AG04449 (cell line): ENCODE measurements at regions not wholly inside any gene's neighbourhood (a gene's known extent, or its start where the extent isn't known, plus 50 kb on each side); places are given as distances from the start of the nearest gene placed in this dataset.
"Not testable (repeated sequence)": the region's sequence is repeated elsewhere in the genome, so short reads cannot be mapped to it uniquely, and the experiment has no call there.

Experiments used
- CTCF ChIA-PET: fragments of 350-600 bp; formaldehyde crosslinking; extraction: SDS; loops from one replicate; lab custom pipeline; 2021; ENCODE audit warnings: antibody characterized with exemption; lab: Yijun Ruan, JAX
- POLR2A ChIA-PET: fragments of 400-600, 350-600 bp; formaldehyde crosslinking; extraction: SDS; loops from one replicate; lab custom pipeline; 2020; ENCODE audit warnings: antibody characterized with exemption, inconsistent platforms; lab: Yijun Ruan, JAX
- DNase-seq: peaks from one replicate; pipeline ENCODE4 v3.0.0-alpha.2; 2010; ENCODE audit warnings: low read depth, low spot score
- H3K4me3 ChIP-seq: 2 replicates; pipeline ENCODE4 v1.5.1; 2011; ENCODE audit warnings: low read depth, mild to moderate bottlenecking, control low read depth, low read length
- TF ChIP-seq, protein P1 (sequence below): IDR thresholded peaks from one replicate; pipeline ENCODE4 v1.5.1; 2011; ENCODE audit warnings: mild to moderate bottlenecking, moderate library complexity, low read length, control low read depth, inconsistent platforms; ENCODE audit not compliant: insufficient read depth; ENCODE audit errors: missing control alignments

DNA sequence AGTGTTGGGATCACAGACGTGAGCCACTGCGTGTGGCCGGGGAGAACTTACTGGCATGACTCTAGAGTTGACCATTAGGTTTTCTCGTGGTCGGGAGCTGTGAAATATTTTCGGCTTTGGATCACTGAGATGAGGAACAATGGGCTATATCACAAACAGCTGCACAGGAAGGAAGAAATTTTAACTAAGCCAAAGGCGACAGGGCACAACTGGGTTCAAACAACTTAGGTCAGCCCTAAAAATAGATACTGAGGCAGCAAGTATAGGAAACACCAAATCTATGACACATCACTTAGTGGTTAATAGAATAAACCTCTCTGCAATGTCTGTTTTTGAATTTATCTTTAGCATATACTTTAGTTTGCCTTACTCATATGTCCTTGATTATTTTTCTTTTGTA, 162.9 kb downstream of the LRIG3 start:
- TF ChIP-seq, protein P1, sequence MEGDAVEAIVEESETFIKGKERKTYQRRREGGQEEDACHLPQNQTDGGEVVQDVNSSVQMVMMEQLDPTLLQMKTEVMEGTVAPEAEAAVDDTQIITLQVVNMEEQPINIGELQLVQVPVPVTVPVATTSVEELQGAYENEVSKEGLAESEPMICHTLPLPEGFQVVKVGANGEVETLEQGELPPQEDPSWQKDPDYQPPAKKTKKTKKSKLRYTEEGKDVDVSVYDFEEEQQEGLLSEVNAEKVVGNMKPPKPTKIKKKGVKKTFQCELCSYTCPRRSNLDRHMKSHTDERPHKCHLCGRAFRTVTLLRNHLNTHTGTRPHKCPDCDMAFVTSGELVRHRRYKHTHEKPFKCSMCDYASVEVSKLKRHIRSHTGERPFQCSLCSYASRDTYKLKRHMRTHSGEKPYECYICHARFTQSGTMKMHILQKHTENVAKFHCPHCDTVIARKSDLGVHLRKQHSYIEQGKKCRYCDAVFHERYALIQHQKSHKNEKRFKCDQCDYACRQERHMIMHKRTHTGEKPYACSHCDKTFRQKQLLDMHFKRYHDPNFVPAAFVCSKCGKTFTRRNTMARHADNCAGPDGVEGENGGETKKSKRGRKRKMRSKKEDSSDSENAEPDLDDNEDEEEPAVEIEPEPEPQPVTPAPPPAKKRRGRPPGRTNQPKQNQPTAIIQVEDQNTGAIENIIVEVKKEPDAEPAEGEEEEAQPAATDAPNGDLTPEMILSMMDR = no peak
- peak; percentile 63 for DNase-seq
- H3K4me3 ChIP-seq = no peak overlapping the region
- ChIA-PET CTCF (no interaction called here), POLR2A (interaction anchor here (0.6 to 1.4 kb wide), 2 partner anchors 216 to 283 kb away, joined by 3 read pairs; no protein-coding TSS in a partner anchor)

DNA sequence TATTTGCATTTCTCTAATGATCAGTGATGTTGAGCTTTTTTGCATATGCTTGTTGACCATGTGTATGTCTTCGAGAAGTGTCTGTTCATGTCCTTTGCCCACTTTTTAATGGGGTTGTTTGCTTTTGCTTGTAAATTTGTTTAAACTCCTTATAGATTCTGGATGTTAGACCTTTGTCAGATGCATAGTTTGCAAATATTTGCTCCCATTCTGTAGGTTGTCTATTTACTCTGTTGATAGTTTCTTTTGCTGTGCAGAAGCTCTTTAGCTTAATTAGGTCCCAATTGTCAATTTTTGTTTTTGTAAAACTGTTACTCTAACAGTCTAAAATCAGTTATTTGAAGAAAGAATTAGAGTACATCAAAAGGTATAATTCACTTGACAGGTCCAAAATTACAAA, 160.6 kb downstream of the LRIG3 start:
- H3K4me3 ChIP-seq, POLR2A ChIA-PET, DNase-seq, CTCF ChIA-PET: not testable (repeated sequence)

DNA sequence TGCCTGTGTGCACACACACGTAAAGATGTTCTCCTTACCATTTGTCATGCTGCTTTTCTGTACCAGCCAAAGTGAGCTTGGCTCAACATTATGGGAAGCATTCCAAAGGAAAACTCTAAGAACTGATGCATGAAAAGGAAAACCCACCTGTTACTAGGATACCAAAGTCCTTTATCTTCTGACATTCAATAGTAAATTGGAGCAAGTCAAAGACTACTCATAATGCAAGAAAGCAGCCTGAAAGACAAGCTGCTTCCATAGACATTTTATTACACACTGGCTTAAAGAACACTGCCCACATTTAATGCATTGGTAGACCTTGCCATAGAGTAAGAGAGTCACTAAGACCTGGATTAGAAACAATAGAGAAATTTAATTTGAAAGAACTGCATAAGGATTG, 159.0 kb downstream of the LRIG3 start:
- TF ChIP-seq, protein P1 = no peak
- POLR2A ChIA-PET = no interaction called here
- no peak for DNase-seq
- H3K4me3 ChIP-seq = no peak overlapping the region
- CTCF ChIA-PET = interaction anchor here (0.8 kb wide), 1 partner anchor 325 kb away, joined by 3 read pairs; no protein-coding TSS in a partner anchor

DNA sequence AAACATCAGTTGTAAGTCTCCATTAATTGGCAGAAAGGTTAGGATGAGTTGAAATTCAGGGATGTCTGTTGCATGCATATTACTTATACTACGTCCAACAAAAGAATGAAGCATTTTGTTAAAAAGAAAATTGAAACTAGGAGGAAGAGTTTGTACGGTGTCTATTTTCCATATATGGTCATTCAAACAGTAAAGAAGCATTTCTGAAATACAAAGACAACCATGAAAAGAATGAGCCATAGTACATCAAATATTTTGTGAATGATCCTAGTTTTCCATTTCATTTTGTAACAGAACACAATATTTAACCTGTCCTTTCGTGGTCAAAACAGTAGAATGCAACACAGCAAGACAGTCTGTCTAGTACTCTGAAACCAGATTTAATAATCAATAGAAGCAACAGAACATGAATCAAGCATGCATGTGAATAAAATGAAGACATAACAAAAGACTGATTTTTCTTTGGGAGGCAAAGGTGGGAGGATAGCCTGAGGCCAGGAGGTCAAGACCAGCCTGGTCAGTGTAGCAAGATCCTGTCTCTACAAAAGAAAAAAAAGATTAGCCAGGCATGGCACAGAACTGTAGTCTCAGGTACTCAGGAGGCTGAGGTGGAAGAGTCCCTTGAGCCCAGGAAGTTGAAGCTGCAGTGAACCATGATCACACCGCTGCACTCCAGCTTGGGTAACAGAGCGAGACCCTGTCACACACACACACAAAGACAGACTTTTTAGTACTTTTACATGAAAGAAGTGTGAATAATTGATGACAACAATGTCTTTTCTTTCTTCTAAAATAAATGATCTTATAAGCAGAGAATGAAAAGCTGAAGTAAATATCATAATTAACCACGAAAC, 156.0 kb downstream of the LRIG3 start:
- ChIA-PET CTCF (no interaction called here), POLR2A (no interaction called here)
- H3K4me3 ChIP-seq = no peak overlapping the region
- TF ChIP-seq, protein P1 = no peak
- DNase-seq = peak; percentile 19

DNA sequence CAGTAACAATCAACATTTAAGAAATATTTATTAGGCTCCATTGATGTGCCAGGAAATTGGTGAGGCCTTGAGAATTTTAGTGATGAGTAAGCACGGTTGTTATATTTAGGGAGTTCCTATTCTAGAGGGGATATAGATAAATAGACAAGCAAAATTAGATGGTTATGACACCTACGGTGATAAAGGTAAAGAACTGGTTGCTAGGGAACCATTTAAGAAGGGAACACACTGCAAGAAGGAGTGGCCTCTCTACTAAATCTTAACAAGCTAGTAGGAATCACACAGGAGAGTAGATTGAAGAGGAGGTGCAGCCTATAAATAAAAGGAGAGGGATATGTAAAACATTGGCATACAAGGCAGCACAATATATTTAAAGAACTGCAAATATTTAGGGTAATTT, 155.2 kb downstream of the LRIG3 start:
- CTCF ChIA-PET = no interaction called here
- DNase-seq = no peak
- TF ChIP-seq, protein P1 = no peak
- H3K4me3 ChIP-seq = no peak overlapping the region
- POLR2A ChIA-PET = no interaction called here

DNA sequence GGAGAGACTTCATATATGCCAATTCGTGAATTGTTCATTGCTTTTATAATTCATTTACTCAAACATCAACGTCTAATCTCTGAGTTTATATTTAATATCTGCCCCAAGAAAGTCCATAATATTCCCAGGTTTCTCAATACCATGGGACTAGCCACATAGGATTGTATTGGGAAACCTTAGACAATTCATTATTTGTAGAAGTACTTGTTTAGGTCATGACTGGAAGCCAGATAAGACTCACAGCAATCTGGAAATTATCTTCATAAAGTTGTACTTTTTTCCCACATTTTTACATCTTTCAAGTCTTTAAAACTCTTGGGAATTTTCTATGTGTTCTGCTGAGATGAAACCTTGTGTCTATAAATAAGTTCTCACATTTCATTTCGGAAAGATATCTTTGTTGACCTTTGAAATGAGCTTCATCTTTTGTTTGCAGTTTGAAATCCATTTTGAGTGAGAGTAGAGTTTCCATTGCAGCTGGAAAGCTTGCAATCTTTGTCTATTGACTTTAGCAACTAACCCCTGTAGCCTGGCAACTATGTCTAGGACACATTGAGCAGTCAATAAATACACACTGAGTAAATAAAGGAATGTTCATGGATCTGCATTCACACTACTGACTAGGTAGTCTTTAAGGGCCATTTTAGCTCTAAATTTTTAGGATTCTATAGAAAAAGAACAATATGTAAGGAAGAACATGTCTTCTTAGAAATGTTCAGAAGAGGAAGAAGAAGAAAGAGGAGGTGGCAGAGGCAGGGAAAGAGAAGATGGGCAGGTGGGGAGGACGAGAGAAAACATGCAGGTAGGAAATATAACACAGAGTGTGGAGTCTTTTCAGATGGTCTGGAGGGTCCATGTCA, 154.4 kb downstream of the LRIG3 start:
- TF ChIP-seq, protein P1 = no peak
- CTCF ChIA-PET = no interaction called here
- H3K4me3 ChIP-seq = no peak overlapping the region
- POLR2A ChIA-PET = no interaction called here
- no peak for DNase-seq
